HEK293T (cell line): ENCODE measurements at regions not wholly inside any gene's neighbourhood (a gene's known extent, or its start where the extent isn't known, plus 50 kb on each side); places are given as distances from the start of the nearest gene placed in this dataset.

Experiments
- ARNT ChIP-seq: fragments of 450-650 bp; IDR thresholded peaks from 2 replicates; pipeline ENCODE4 v1.6.1; 2017; ENCODE audit warnings: mild to moderate bottlenecking
- BHLHE40 ChIP-seq: fragments of 450-650 bp; IDR thresholded peaks from 2 replicates; pipeline ENCODE4 v1.6.1; 2016; ENCODE audit warnings: mild to moderate bottlenecking, moderate library complexity, borderline replicate concordance
- CTBP1 ChIP-seq: fragments of 450-650 bp; IDR thresholded peaks from 2 replicates; pipeline ENCODE4 v1.6.1; 2016; ENCODE audit warnings: borderline replicate concordance
- FOXA1 ChIP-seq: fragments of 450-650 bp; IDR thresholded peaks from 2 replicates; pipeline ENCODE4 v1.6.1; 2016; ENCODE audit warnings: mild to moderate bottlenecking
- FOXK2 ChIP-seq: fragments of 450-650 bp; IDR thresholded peaks from 2 replicates; pipeline ENCODE4 v1.6.1; 2016; ENCODE audit warnings: mild to moderate bottlenecking
- FOXM1 ChIP-seq: fragments of 450-650 bp; IDR thresholded peaks from 2 replicates; pipeline ENCODE4 v1.6.1; 2017; ENCODE audit warnings: mild to moderate bottlenecking, borderline replicate concordance
- L3MBTL2 ChIP-seq: fragments of 450-650 bp; conservative IDR thresholded peaks from 2 replicates; pipeline ENCODE4 v1.6.1; 2016; ENCODE audit warnings: mild to moderate bottlenecking
- LEF1 ChIP-seq: fragments of 450-650 bp; IDR thresholded peaks from 2 replicates; pipeline ENCODE4 v1.6.1; 2017; ENCODE audit warnings: mild to moderate bottlenecking, borderline replicate concordance
- NFRKB ChIP-seq: fragments of 450-650 bp; IDR thresholded peaks from 2 replicates; pipeline ENCODE4 v1.6.1; 2016; ENCODE audit warnings: mild to moderate bottlenecking, moderate library complexity
- PKNOX1 ChIP-seq: fragments of 450-650 bp; IDR thresholded peaks from 2 replicates; pipeline ENCODE4 v1.6.1; 2016
- SP1 ChIP-seq: fragments of 450-650 bp; IDR thresholded peaks from 2 replicates; pipeline ENCODE4 v1.6.1; 2017
- SUZ12 ChIP-seq: fragments of 450-650 bp; IDR thresholded peaks from 2 replicates; pipeline ENCODE4 v1.6.1; 2016; ENCODE audit warnings: mild to moderate bottlenecking
- TARDBP ChIP-seq: fragments of 450-650 bp; IDR thresholded peaks from 2 replicates; pipeline ENCODE4 v1.6.1; 2016
- ZNF384 ChIP-seq: fragments of 450-650 bp; IDR thresholded peaks from 2 replicates; pipeline ENCODE4 v1.6.1; 2016

DNA sequence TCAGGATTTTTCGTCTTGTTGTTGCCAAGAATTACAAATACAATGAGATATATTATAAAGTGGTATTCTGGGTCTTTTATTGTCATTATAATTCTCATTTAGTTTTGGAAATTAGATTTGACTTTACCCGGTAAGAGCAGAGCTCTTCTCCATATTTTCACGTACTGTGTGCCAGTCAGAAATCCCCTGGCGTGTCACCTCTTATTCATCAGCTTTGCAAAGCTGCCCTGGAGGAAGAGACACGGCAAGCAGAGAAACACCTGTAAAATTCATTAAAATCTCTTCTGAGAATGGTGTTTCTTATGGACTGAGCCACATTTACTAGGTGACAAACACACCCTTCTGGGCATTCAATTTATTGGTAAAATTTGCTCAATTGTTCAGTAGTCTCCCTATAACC lies 440.4 kb downstream of the HINT1 start:
- TF ChIP-seq SP1 (no peak), LEF1 (no peak), FOXM1 (no peak), ARNT (no peak), BHLHE40 (no peak), TARDBP (no peak), FOXK2 (no peak), SUZ12 (no peak), FOXA1 (no peak), PKNOX1 (no peak), CTBP1 (no peak), ZNF384 (no peak), NFRKB (no peak), L3MBTL2 (no peak)
